ENCODE measurements at regions not wholly inside any gene's neighbourhood (a gene's known extent, or its start where the extent isn't known, plus 50 kb on each side); places are given as distances from the start of the nearest gene placed in this dataset.

DNA sequence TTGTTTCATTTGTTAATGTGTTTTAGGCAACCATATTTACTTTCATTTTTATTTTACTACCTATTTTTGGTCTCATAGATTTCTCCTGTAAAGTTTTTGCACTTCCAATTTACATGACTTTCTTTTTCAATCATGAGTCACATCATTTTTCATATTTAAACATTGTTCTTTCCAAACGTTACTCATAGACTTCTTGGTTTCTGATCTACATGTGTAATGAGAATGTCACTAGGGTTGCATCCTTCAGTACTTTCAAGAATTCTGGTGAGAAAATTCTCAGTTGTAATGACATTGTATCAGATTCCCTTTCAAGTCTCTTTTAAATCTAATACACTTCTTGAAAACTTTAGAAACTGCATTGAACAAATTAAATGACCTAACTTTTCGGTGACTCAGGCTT, 991.7 kb downstream of the EFNB2 start:
- in situ Hi-C loops (cut with HindIII; ENCODE audit: low pct_ligation_motif_present, low sequenced_read_pairs), result no loop called here
- DNase-seq, result no peak
- no peaks in the 10 kb centered on the region for H3K27me3 ChIP-seq (replicated peaks)

DNA sequence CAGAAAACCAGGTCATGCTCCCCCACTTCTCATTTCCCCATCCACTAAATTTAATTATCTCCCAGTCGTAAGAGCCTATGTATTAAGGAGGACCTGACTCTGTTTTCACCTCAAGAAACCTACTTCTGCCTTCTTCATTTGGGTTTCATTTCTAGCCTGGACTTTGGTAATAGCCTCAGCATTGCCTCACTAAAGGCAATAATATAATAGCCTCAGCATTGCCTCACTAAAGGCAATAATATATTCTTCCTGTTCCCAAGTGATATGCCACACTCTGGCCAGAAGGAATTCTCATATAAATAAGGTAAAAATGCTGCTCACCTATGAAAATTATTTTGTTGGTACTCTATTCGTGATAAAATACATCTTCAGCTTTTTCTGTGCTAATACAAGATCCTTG, 993.9 kb downstream of the EFNB2 start:
- TF ChIP-seq, protein P1, sequence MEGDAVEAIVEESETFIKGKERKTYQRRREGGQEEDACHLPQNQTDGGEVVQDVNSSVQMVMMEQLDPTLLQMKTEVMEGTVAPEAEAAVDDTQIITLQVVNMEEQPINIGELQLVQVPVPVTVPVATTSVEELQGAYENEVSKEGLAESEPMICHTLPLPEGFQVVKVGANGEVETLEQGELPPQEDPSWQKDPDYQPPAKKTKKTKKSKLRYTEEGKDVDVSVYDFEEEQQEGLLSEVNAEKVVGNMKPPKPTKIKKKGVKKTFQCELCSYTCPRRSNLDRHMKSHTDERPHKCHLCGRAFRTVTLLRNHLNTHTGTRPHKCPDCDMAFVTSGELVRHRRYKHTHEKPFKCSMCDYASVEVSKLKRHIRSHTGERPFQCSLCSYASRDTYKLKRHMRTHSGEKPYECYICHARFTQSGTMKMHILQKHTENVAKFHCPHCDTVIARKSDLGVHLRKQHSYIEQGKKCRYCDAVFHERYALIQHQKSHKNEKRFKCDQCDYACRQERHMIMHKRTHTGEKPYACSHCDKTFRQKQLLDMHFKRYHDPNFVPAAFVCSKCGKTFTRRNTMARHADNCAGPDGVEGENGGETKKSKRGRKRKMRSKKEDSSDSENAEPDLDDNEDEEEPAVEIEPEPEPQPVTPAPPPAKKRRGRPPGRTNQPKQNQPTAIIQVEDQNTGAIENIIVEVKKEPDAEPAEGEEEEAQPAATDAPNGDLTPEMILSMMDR (IDR thresholded peaks at IDR 0.05; ENCODE audit: low read depth, low read length, missing control alignments), result no peak
- Histone ChIP-seq H3K36me3 (replicated peaks) (no peaks in the 10 kb centered on the region), H3K27ac (no peak overlapping the region), H3K27me3 (replicated peaks) (no peaks in the 10 kb centered on the region), H3K4me3 (ENCODE audit: low read depth, low read length) (no peak overlapping the region)
- in situ Hi-C loops (cut with HindIII; ENCODE audit: low pct_ligation_motif_present, low sequenced_read_pairs), result no loop called here
- DNase-seq, result no peak

More for the DNA sequence above, 991.7 kb downstream of the EFNB2 start:
- TF ChIP-seq, protein P1 (IDR thresholded peaks at IDR 0.05; ENCODE audit: low read depth, low read length, missing control alignments), result no peak
- H3K4me3 ChIP-seq (ENCODE audit: low read depth, low read length), result no peak overlapping the region
- H3K27ac ChIP-seq, result no peak overlapping the region
- no peaks in the 10 kb centered on the region for H3K36me3 ChIP-seq (replicated peaks)

DNA sequence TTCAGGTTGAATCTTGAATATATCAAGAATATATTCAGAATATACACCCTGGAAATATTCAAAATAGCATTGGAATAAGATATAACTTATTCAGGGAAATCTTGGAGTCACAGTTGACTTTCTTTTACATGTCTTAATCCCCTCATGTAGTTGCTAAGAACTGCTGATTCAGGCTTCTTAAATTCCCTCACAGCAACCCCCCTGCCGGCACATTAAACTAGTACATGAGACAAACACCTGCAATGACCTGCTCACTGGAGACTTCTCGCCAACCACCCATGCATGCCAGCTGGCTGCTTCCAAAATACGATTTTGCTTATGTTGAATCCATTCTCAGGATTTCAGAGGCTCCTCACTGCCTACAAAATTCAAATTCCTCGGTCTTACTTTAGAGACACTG, 997.1 kb downstream of the EFNB2 start:
- Histone ChIP-seq H3K36me3 (replicated peaks) (no peaks in the 10 kb centered on the region), H3K4me3 (ENCODE audit: low read depth, low read length) (no peak overlapping the region), H3K27me3 (replicated peaks) (no peaks in the 10 kb centered on the region), H3K27ac (no peak overlapping the region)
- no peak for DNase-seq
- in situ Hi-C loops (cut with HindIII; ENCODE audit: low pct_ligation_motif_present, low sequenced_read_pairs), result no loop called here
- TF ChIP-seq, protein P1 (IDR thresholded peaks at IDR 0.05; ENCODE audit: low read depth, low read length, missing control alignments), result no peak

DNA sequence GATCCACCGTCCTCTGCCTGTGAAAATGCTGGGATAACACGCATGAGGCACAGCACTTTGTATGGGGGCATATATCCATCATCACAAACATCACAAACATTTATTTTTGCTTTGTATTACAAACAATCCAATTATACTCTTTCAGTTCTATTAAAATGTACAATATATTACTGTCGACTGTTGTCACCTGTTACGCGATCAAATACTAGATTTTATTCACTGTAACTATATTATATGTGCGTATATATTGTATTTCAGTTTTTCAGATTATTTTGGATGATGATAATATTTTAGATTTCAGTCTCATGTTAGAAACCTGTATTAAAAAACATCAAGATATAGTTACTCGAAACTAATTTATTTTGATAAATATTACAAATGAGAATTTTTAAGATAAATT, 998.3 kb downstream of the EFNB2 start:
- TF ChIP-seq, protein P1 (IDR thresholded peaks at IDR 0.05; ENCODE audit: low read depth, low read length, missing control alignments), result no peak
- no peak overlapping the region for H3K4me3 ChIP-seq (ENCODE audit: low read depth, low read length)
- DNase-seq, result no peak
- H3K27ac ChIP-seq, result no peak overlapping the region
- no peaks in the 10 kb centered on the region for H3K27me3 ChIP-seq (replicated peaks)
- in situ Hi-C loops (cut with HindIII; ENCODE audit: low pct_ligation_motif_present, low sequenced_read_pairs), result no loop called here
- no peaks in the 10 kb centered on the region for H3K36me3 ChIP-seq (replicated peaks)

DNA sequence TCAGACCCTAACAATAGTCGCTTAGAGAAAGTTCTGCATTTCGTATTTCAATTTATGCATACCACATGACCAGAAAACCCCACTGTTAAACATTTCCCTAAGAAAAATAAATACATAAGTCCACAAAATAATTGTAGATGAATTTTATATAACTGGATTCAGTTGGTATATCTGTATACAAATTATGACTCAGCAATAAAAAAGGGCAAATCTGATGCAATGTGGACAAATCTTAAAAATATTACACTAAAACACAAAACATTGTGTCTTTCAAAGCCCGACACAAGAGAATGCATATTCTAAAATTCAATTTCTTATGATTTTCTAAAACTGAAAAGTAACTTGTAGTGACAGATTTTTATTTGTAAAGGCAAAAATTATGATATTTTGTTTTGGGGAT, 1005.0 kb downstream of the EFNB2 start:
- no peak for DNase-seq
- TF ChIP-seq, protein P1 (IDR thresholded peaks at IDR 0.05; ENCODE audit: low read depth, low read length, missing control alignments), result no peak
- H3K27ac ChIP-seq, result no peak overlapping the region
- in situ Hi-C loops (cut with HindIII; ENCODE audit: low pct_ligation_motif_present, low sequenced_read_pairs), result no loop called here
- no peak overlapping the region for H3K4me3 ChIP-seq (ENCODE audit: low read depth, low read length)
- no peaks in the 10 kb centered on the region for H3K36me3 ChIP-seq (replicated peaks)
- no peaks in the 10 kb centered on the region for H3K27me3 ChIP-seq (replicated peaks)

DNA sequence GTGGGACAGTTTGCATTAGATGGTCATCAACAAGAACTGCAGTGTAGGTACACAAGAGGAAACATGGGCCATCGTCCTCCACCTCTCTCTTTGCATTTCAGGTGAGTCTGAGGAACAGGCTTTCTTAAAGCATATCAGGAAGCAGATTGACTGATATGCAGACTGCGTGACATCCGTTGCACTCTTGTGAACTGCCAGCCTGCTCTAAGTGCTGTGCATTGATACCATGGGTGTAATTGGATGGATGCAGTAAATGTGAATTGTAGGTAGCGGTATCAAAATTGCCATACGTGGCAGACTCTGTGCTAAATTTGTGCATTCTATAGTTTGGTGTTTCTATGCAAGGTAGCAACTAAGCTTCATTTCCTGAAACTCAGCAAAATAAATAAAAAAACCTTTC, 1008.3 kb downstream of the EFNB2 start:
- no peak for DNase-seq
- Histone ChIP-seq H3K4me3 (ENCODE audit: low read depth, low read length) (no peak overlapping the region), H3K27ac (no peak overlapping the region), H3K36me3 (replicated peaks) (no peaks in the 10 kb centered on the region), H3K27me3 (replicated peaks) (no peaks in the 10 kb centered on the region)
- TF ChIP-seq, protein P1 (IDR thresholded peaks at IDR 0.05; ENCODE audit: low read depth, low read length, missing control alignments), result no peak
- in situ Hi-C loops (cut with HindIII; ENCODE audit: low pct_ligation_motif_present, low sequenced_read_pairs), result no loop called here

Measured in brain microvascular endothelial cell (primary cell).